Body of pancreas (tissue), 4 donors: ENCODE measurements at regions not wholly inside any gene's neighbourhood (a gene's known extent, or its start where the extent isn't known, plus 50 kb on each side); places are given as distances from the start of the nearest gene placed in this dataset.

Experiments
- POLR2A ChIP-seq, 3 donors: fragments of 450-650 bp; IDR thresholded peaks; one replicate each; pipeline ENCODE4 v1.6.1; 2016; ENCODE audit warnings: antibody characterized with exemption in 3 of 3, mild to moderate bottlenecking in 2 of 3
- TF ChIP-seq, protein P1 (sequence below), 7 experiments: fragments of 450-650 bp in 4 of 7; fragments of 200-600 bp in 3 of 7; sonication (generic) in 3 of 7; IDR thresholded peaks; one replicate each; pipeline ENCODE4 v1.5.1; 2016 to 2019; ENCODE audit warnings: antibody characterized with exemption in 7 of 7

- TF ChIP-seq, protein P1, sequence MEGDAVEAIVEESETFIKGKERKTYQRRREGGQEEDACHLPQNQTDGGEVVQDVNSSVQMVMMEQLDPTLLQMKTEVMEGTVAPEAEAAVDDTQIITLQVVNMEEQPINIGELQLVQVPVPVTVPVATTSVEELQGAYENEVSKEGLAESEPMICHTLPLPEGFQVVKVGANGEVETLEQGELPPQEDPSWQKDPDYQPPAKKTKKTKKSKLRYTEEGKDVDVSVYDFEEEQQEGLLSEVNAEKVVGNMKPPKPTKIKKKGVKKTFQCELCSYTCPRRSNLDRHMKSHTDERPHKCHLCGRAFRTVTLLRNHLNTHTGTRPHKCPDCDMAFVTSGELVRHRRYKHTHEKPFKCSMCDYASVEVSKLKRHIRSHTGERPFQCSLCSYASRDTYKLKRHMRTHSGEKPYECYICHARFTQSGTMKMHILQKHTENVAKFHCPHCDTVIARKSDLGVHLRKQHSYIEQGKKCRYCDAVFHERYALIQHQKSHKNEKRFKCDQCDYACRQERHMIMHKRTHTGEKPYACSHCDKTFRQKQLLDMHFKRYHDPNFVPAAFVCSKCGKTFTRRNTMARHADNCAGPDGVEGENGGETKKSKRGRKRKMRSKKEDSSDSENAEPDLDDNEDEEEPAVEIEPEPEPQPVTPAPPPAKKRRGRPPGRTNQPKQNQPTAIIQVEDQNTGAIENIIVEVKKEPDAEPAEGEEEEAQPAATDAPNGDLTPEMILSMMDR (IDR thresholded peaks at IDR 0.05) = no peak
- no peak for TF ChIP-seq POLR2A (IDR thresholded peaks at IDR 0.05)
Observed at GRCh38 chr11:104658177-104658576, 240.1 kb downstream of the CASP12 start.
